Colonic mucosa (tissue), 4 donors: ENCODE measurements at regions not wholly inside any gene's neighbourhood (a gene's known extent, or its start where the extent isn't known, plus 50 kb on each side); places are given as distances from the start of the nearest gene placed in this dataset.

ENCODE experiments used
- DNase-seq: peaks from one replicate; pipeline ENCODE4 v3.0.0-alpha.2; 2020
- H3K27ac ChIP-seq: fragments of 200-600 bp; one replicate; pipeline ENCODE4 v1.8.0; 2021
- H3K27me3 ChIP-seq: fragments of 200-600 bp; one replicate; pipeline ENCODE4 v1.8.0; 2021
- H3K36me3 ChIP-seq: fragments of 200-600 bp; one replicate; pipeline ENCODE4 v1.8.0; 2021
- H3K4me1 ChIP-seq: fragments of 200-600 bp; one replicate; pipeline ENCODE4 v1.8.0; 2021; ENCODE audit warnings: mild to moderate bottlenecking
- H3K4me3 ChIP-seq: fragments of 200-600 bp; one replicate; pipeline ENCODE4 v1.8.0; 2021
- H3K9ac ChIP-seq, 2 donors: one replicate each; pipeline ENCODE4 v1.7.0; 2013; ENCODE audit warnings: control low read depth in 2 of 2, low read depth in 2 of 2, low read length in 2 of 2
- H3K9me3 ChIP-seq: fragments of 200-600 bp; one replicate; pipeline ENCODE4 v1.8.0; 2021
- intact Hi-C: fragments of 100-400 bp; cut with DNase I; formaldehyde crosslinking; loops from one replicate; pipeline ENCODE4 v1.14.1; 2022
- TF ChIP-seq, protein P1 (sequence below): fragments of 200-600 bp; IDR thresholded peaks from one replicate; pipeline ENCODE4 v1.8.0; 2022; ENCODE audit warnings: antibody characterized with exemption, mild to moderate bottlenecking
- donor health status: healthy.
- donor health status: DM: no; HTN: no; CAD: no.
- donor health status: DM: no; HTN: no; CAD: no.

DNA sequence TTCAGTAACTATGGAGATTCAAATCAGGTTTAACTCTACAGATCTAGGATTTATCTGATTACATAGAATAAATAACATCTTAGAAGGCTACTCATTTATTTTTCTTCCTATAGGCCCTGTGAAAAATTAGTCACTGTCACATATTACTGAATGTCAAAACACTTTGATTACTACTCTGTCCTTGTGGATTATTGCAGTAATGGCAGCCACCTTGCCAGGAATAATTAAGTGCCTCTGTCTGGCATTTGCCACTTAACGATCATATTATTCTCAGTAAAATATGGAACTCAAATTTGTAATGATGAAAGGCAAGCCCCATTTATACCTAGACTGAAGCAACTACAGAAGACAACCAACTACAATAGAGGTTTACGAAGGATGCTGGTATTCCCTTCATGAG lies 596.3 kb upstream of the ARPP21 start:
- H3K4me1 ChIP-seq: no peaks in the 10 kb centered on the region
- DNase-seq: no peak
- TF ChIP-seq, protein P1, sequence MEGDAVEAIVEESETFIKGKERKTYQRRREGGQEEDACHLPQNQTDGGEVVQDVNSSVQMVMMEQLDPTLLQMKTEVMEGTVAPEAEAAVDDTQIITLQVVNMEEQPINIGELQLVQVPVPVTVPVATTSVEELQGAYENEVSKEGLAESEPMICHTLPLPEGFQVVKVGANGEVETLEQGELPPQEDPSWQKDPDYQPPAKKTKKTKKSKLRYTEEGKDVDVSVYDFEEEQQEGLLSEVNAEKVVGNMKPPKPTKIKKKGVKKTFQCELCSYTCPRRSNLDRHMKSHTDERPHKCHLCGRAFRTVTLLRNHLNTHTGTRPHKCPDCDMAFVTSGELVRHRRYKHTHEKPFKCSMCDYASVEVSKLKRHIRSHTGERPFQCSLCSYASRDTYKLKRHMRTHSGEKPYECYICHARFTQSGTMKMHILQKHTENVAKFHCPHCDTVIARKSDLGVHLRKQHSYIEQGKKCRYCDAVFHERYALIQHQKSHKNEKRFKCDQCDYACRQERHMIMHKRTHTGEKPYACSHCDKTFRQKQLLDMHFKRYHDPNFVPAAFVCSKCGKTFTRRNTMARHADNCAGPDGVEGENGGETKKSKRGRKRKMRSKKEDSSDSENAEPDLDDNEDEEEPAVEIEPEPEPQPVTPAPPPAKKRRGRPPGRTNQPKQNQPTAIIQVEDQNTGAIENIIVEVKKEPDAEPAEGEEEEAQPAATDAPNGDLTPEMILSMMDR: no peak
- no peaks in the 10 kb centered on the region for H3K36me3 ChIP-seq
- no peaks in the 10 kb centered on the region for H3K27me3 ChIP-seq
- H3K4me3 ChIP-seq: no peak overlapping the region
- H3K27ac ChIP-seq: no peak overlapping the region
- no peaks in the 10 kb centered on the region for H3K9me3 ChIP-seq
- no peak overlapping the region for H3K9ac ChIP-seq
- intact Hi-C loops: no loop called here

DNA sequence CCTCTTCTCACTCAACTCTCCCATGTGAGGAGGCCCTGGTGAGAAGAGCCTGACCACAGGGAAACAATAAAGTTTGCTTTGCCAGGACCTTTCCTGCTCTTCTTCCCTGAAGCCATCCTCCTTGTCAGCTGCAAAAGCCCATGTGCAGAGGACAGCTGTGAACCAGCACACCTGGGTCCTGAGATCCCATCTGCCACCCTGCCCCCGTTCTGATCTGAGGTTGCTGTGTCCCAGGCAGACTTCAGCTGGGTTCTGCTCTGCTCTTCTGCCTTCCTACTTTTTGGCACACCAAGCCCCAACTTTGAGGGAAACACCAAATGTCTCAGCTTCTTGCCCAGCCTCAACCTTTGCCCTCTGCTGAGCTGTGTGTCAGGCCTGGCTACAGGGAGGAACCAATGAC lies 595.1 kb upstream of the ARPP21 start:
- no peaks in the 10 kb centered on the region for H3K9me3 ChIP-seq
- no peaks in the 10 kb centered on the region for H3K4me1 ChIP-seq
- TF ChIP-seq, protein P1: no peak
- no peak for DNase-seq
- intact Hi-C loops: no loop called here
- H3K4me3 ChIP-seq: no peak overlapping the region
- no peaks in the 10 kb centered on the region for H3K27me3 ChIP-seq
- H3K27ac ChIP-seq: no peak overlapping the region
- H3K9ac ChIP-seq: no peak overlapping the region
- no peaks in the 10 kb centered on the region for H3K36me3 ChIP-seq

DNA sequence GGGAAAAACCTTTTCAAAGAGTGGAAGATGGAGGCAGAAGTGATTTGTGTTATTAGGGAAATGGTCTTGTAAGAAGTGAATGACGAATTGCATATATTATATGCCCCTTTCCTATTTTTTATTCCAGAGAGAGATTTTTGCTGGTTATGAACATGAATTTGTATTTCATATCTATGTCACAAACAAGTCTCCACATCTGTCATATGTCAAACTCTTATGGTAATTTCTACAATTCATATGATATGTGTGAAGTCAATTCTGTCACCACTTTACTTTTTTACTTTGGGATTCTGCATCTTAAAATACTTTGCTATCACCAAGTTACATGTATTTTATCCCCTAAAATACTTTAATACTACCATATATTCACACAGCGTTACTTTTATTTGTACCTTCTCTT lies 594.2 kb upstream of the ARPP21 start:
- no peak overlapping the region for H3K4me3 ChIP-seq
- H3K27ac ChIP-seq: no peak overlapping the region
- H3K36me3 ChIP-seq: no peaks in the 10 kb centered on the region
- no peaks in the 10 kb centered on the region for H3K4me1 ChIP-seq
- intact Hi-C loops: no loop called here
- TF ChIP-seq, protein P1: no peak
- H3K9me3 ChIP-seq: no peaks in the 10 kb centered on the region
- no peaks in the 10 kb centered on the region for H3K27me3 ChIP-seq
- no peak overlapping the region for H3K9ac ChIP-seq
- DNase-seq: no peak

DNA sequence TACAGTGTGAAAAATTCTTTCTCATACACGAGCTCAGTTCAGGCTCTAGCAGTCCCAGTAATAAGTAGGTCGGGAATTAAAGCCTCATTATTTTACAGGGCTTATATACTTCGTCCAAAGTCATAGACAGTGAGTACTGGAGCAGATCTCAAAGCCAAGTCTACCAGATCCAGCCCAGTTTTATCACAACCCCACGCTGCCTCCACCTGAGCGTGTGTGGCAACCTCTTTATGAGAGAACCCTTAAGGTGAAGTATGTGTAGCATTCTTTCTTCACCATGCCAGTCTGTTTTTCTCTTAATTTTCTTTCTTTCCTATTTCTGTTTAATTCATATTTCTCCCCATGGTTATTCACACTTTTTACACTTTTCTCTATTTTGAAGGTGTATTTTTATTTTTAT lies 574.6 kb upstream of the ARPP21 start:
- no peaks in the 10 kb centered on the region for H3K4me1 ChIP-seq
- no peak overlapping the region for H3K27ac ChIP-seq
- H3K9ac ChIP-seq: no peak overlapping the region
- no peaks in the 10 kb centered on the region for H3K9me3 ChIP-seq
- TF ChIP-seq, protein P1: no peak
- no peaks in the 10 kb centered on the region for H3K27me3 ChIP-seq
- H3K4me3 ChIP-seq: no peak overlapping the region
- H3K36me3 ChIP-seq: no peaks in the 10 kb centered on the region
- DNase-seq: no peak
- intact Hi-C loops: no loop called here

DNA sequence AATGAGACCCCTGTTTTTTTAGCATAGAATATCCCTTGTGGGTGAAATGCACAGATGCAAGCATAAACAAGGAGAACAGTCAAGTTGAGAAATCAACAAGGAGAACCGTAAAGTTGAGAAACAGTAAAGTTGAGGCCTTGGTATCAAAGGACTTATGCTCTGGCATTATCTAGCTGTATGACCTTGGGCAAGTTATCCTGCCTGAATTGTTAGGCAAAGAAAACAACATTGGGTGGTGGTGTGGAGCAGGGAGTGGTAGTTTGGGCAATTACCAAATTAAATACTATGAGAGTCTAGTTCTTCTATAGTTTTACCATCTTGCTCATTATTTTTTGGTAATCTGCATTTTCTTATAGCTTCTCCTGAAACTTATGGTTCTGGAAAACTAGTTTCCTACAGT lies 573.4 kb upstream of the ARPP21 start:
- Histone ChIP-seq H3K36me3 (no peaks in the 10 kb centered on the region), H3K4me1 (no peaks in the 10 kb centered on the region), H3K27me3 (no peaks in the 10 kb centered on the region), H3K9me3 (no peaks in the 10 kb centered on the region), H3K9ac (no peak overlapping the region), H3K27ac (no peak overlapping the region), H3K4me3 (no peak overlapping the region)
- intact Hi-C loops: no loop called here
- TF ChIP-seq, protein P1: no peak
- no peak for DNase-seq

DNA sequence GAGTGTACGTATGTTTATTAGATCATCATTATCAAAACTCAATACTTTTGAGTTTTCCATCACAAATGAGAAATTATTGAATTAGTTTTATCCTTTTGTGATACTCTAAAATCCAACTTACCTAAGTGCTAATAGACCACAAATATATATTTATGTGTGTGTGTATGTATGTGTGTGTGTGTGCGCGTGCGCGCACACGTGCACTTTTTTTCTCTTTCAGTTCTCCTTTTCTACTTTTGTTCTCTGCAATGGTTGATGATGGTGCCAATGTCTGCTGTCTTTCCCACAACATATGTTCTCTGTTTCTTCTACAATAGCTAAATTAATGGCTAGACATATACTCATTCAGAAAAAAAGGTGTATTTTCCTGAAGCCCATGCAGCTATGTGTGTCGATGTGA lies 571.6 kb upstream of the ARPP21 start:
- intact Hi-C loops: no loop called here
- Histone ChIP-seq H3K36me3 (no peaks in the 10 kb centered on the region), H3K4me3 (no peak overlapping the region), H3K27ac (no peak overlapping the region), H3K27me3 (no peaks in the 10 kb centered on the region), H3K9ac (no peak overlapping the region), H3K9me3 (no peaks in the 10 kb centered on the region), H3K4me1 (no peaks in the 10 kb centered on the region)
- DNase-seq: no peak
- TF ChIP-seq, protein P1: no peak
